ENCODE measurements at regions not wholly inside any gene's neighbourhood (a gene's known extent, or its start where the extent isn't known, plus 50 kb on each side); places are given as distances from the start of the nearest gene placed in this dataset.
A peak's percentile ranks its signal among the peaks of the same experiment; 100 is the strongest.

- Histone ChIP-seq H3K27me3 (no peaks in the 10 kb centered on the region), H3K27ac (no peak overlapping the region), H3K9me3 (no peaks in the 10 kb centered on the region), H3K4me1 (no peaks in the 10 kb centered on the region), H3K4me3 (no peak overlapping the region), H3K36me3 (no peaks in the 10 kb centered on the region)
- intact Hi-C loops (cut with DNase I): no loop called here
- 74 to 89% methylated on average over 5 of the region's 5 CpGs for WGBS, 2 donors
- FAIRE-seq: no peak
- no peak for ATAC-seq
- no peak for DNase-seq
- no peak for TF ChIP-seq CTCF (IDR thresholded peaks at IDR 0.05)
Measured at GRCh38 chr3:152729906-152730305, 105.0 kb upstream of the P2RY1 start.

DNA sequence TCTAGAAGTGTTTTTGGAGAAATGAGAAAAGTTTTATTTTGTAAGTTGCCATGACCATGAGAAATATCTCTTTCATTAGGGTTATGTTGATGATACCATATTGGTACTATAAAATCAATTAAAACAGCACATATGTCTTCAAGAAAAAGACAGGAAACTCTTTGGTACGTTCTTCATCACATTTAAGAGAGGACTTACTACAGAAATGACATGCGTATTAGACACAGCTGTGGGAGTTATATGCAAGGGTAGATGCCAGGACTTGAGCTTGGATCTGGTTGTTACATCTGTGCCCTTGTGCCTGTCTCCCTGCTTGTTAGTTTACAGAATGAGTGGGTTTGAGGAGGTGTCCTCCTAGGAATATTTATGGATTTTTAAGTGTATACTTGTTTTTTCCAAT, 103.4 kb upstream of the P2RY1 start:
- FAIRE-seq (no peak), ATAC-seq (no peak), DNase-seq (no peak)
- Histone ChIP-seq H3K36me3 (no peaks in the 10 kb centered on the region), H3K9me3 (no peaks in the 10 kb centered on the region), H3K27ac (no peak overlapping the region), H3K27me3 (no peaks in the 10 kb centered on the region), H3K4me3 (no peak overlapping the region), H3K4me1 (no peaks in the 10 kb centered on the region)
- intact Hi-C loops (cut with DNase I): no loop called here
- no peak for TF ChIP-seq CTCF (IDR thresholded peaks at IDR 0.05)
- WGBS, 2 donors: 84 to 87% methylated on average over 2 of the region's 2 CpGs

DNA sequence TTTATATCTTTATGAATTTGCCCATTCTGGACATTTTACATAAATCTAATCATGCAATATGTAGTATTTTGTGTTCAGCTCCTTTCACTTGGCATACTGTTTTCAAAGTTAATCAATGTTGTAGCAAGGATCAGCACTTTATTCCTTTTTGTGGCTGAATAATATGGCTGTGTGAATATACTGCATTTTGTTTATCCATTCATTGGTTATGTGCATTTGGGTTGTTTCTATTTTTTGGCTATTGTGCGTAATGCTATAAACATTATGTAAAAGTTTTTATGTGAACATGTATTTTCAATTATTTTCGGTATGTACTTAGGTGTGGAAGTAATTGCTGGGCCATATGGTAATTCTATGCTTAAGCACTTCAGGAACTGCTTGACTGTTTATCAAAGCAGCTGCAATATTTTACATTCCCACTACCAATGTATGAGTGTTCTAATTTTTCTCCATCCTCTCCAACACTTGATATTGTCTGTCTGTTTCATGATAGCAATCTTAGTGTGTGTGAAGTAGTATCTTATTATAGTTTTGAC, 101.3 kb upstream of the P2RY1 start:
- no peak for TF ChIP-seq CTCF (IDR thresholded peaks at IDR 0.05)
- no peak overlapping the region for H3K4me3 ChIP-seq
- FAIRE-seq: no peak
- intact Hi-C loops (cut with DNase I): no loop called here
- WGBS, 2 donors: 82 to 95% methylated on average over 2 of the region's 2 CpGs
- H3K36me3 ChIP-seq: no peaks in the 10 kb centered on the region
- no peak for ATAC-seq
- no peaks in the 10 kb centered on the region for H3K4me1 ChIP-seq
- no peaks in the 10 kb centered on the region for H3K9me3 ChIP-seq
- H3K27ac ChIP-seq: no peak overlapping the region
- H3K27me3 ChIP-seq: no peaks in the 10 kb centered on the region
- no peak for DNase-seq

DNA sequence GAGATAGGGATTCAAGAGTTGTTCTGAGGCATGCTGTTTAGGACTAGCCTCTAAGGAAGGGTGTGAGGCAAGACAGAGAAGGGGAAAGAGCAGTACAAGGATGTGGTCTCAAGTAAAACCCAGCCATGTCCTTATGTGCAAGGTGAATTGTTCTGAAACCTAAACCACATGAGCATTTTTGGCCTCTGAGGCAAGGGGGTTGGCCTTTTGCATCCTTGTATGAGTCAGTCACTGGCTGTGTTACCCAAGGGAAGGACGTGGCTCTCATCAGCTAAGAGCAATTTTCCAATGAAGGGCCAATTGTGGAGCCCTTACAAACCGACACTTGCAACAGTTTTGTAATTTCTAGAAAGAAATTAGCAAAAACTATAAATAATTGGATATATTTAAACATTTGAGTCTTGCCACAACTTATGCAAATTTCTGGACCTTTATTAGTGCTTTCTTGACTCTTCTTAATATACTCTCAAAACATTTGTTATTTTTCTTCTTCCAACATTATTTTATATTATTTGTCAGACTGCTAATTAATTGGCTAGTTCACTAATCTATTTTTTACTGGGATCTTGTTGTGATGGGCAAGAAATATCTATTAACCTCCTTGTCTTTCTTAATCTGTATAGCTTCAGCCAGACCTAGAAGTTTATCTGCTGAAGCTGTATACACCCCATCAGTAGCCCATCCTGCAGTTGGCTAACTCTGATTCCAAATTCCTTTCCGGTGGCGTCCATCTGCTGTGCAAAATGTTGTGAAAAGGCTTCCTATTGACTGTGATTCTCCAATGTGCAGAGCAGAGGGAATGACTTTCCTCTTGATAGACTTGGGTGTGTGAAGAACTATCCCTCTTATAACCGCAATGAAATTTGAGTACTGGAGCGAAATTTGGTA, 97.7 kb upstream of the P2RY1 start:
- no peak for FAIRE-seq
- Histone ChIP-seq H3K27me3 (no peaks in the 10 kb centered on the region), H3K4me1 (no peaks in the 10 kb centered on the region), H3K9me3 (no peaks in the 10 kb centered on the region), H3K36me3 (no peaks in the 10 kb centered on the region), H3K4me3 (no peak overlapping the region), H3K27ac (no peak overlapping the region)
- DNase-seq: no peak
- TF ChIP-seq CTCF (IDR thresholded peaks at IDR 0.05): no peak
- peak in 2 of 4 donors; percentile 37 to 71 for ATAC-seq
- intact Hi-C loops (cut with DNase I): no loop called here
- 55 to 63% methylated on average over 6 of the region's 6 CpGs for WGBS, 2 donors

DNA sequence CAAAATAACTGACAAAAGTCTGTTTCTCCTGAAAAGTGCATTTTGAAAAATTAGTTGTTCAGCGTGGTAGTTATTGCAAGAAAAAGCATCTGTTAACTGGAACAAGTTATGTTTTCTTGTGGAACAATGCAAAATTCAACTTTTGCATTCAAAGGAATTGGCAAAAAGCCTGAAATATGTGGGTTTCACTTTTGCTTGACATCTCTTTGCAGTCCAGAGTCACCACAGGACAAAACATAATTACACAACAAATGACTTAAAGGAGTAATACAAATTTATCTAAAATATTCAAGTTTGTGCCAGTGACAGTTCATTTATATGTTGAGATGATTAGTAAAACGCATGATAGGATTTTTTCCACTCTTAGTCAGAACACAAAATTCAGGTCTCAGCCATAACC, 96.3 kb upstream of the P2RY1 start:
- no peak overlapping the region for H3K27ac ChIP-seq
- H3K9me3 ChIP-seq: no peaks in the 10 kb centered on the region
- no peaks in the 10 kb centered on the region for H3K27me3 ChIP-seq
- DNase-seq (no peak), FAIRE-seq (no peak), ATAC-seq (no peak)
- no peak for TF ChIP-seq CTCF (IDR thresholded peaks at IDR 0.05)
- H3K4me1 ChIP-seq: no peaks in the 10 kb centered on the region
- H3K36me3 ChIP-seq: no peaks in the 10 kb centered on the region
- intact Hi-C loops (cut with DNase I): no loop called here
- H3K4me3 ChIP-seq: no peak overlapping the region
- 26 to 42% methylated on average over 2 of the region's 2 CpGs for WGBS, 2 donors
